HL-60 (cell line): ENCODE measurements at regions not wholly inside any gene's neighbourhood (a gene's known extent, or its start where the extent isn't known, plus 50 kb on each side); places are given as distances from the start of the nearest gene placed in this dataset.
"Not testable (repeated sequence)": the region's sequence is repeated elsewhere in the genome, so short reads cannot be mapped to it uniquely, and the experiment has no call there.

Experiments used
- DNase-seq, 2 experiments: peaks; one replicate each; pipeline ENCODE4 v3.0.0-alpha.2; 2010 to 2020; ENCODE audit warnings: low read depth in 1 of 2, low spot score in 1 of 2
- H3K27ac ChIP-seq: fragments of 250-450 bp; sonication (Bioruptor Pico); replicated peaks from 2 replicates; pipeline ENCODE4 v1.5.1; 2020; ENCODE audit warnings: mild to moderate bottlenecking, moderate library complexity
- H3K27me3 ChIP-seq: fragments of 250-450 bp; sonication (Bioruptor Pico); 2 replicates; pipeline ENCODE4 v1.5.1; 2021; ENCODE audit warnings: mild to moderate bottlenecking, moderate library complexity; ENCODE audit not compliant: insufficient read depth, poor library complexity, severe bottlenecking
- H3K4me3 ChIP-seq: replicated peaks from 2 replicates; pipeline ENCODE4 v1.5.1; 2011; ENCODE audit warnings: mild to moderate bottlenecking, control low read depth, low read length; ENCODE audit not compliant: insufficient read depth
- CTCF ChIP-seq: IDR thresholded peaks from one replicate; pipeline ENCODE4 v1.5.1; 2011; ENCODE audit warnings: low read length, control low read depth, inconsistent platforms; ENCODE audit not compliant: insufficient read depth
- GABPA ChIP-seq: IDR thresholded peaks from 2 replicates; pipeline ENCODE4 v1.6.1; 2012; ENCODE audit warnings: low read depth
- POLR2AphosphoS5 ChIP-seq: IDR thresholded peaks from 2 replicates; pipeline ENCODE4 v1.6.1; 2012; ENCODE audit warnings: low read depth
- REST ChIP-seq: IDR thresholded peaks from 2 replicates; pipeline ENCODE4 v1.6.1; 2012; ENCODE audit warnings: low read depth; ENCODE audit not compliant: insufficient replicate concordance
- SPI1 ChIP-seq: IDR thresholded peaks from 2 replicates; pipeline ENCODE4 v1.6.1; 2012; ENCODE audit warnings: low read depth, mild to moderate bottlenecking, borderline replicate concordance

- Histone ChIP-seq H3K27me3 (no peaks in the 10 kb centered on the region), H3K27ac (no peak overlapping the region), H3K4me3 (no peak overlapping the region)
- TF ChIP-seq POLR2AphosphoS5, result no peak
- no peak for TF ChIP-seq SPI1
- TF ChIP-seq REST, result no peak
- no peak for TF ChIP-seq CTCF
- no peak for TF ChIP-seq GABPA
- DNase-seq, result no peak
Observed at GRCh38 chr12:46538976-46539375, 166.4 kb upstream of the SLC38A2 start.

- H3K4me3 ChIP-seq, result no peak overlapping the region
- no peak overlapping the region for H3K27ac ChIP-seq
- no peaks in the 10 kb centered on the region for H3K27me3 ChIP-seq
- TF ChIP-seq REST (no peak), CTCF (no peak), POLR2AphosphoS5 (no peak)
- no peak for DNase-seq
Observed at GRCh38 chr12:46537387-46537955, 164.9 kb upstream of the SLC38A2 start.

- H3K4me3 ChIP-seq, H3K27me3 ChIP-seq, H3K27ac ChIP-seq: not testable (repeated sequence)
- TF ChIP-seq POLR2AphosphoS5, result peak; percentile 75
- peak; percentile 98 for TF ChIP-seq SPI1
- peak; percentile 65 to 80 for DNase-seq
Observed at GRCh38 chr12:46536316-46536715, 163.7 kb upstream of the SLC38A2 start.

GRCh38 chr12:46535907-46536306 is 163.3 kb upstream of the SLC38A2 start:
- Histone ChIP-seq H3K27ac (no peak overlapping the region), H3K4me3 (no peak overlapping the region), H3K27me3 (no peaks in the 10 kb centered on the region)
- no peak for DNase-seq
- TF ChIP-seq CTCF (no peak), POLR2AphosphoS5 (no peak), REST (no peak), SPI1 (no peak), GABPA (no peak)
